Immature natural killer cell (primary cell): ENCODE measurements at regions not wholly inside any gene's neighbourhood (a gene's known extent, or its start where the extent isn't known, plus 50 kb on each side); places are given as distances from the start of the nearest gene placed in this dataset.

Source experiments
- DNase-seq, 3 donors: peaks; one replicate each; pipeline ENCODE4 v3.0.0; 2022; ENCODE audit warnings: mixed read lengths in 1 of 3
- H3K27ac Mint-ChIP-seq, 6 donors: one replicate each; pipeline ENCODE4 v1.8.0; 2020; ENCODE audit warnings: mixed read lengths in 6 of 6, mild to moderate bottlenecking in 5 of 6, inconsistent platforms in 4 of 6, moderate library complexity in 3 of 6
- H3K27me3 Mint-ChIP-seq, 3 donors: one replicate each; pipeline ENCODE4 v1.8.0; 2020 to 2021; ENCODE audit warnings: low read depth in 3 of 3, mild to moderate bottlenecking in 3 of 3, mixed read lengths in 3 of 3, moderate library complexity in 3 of 3, inconsistent platforms in 1 of 3
- H3K36me3 Mint-ChIP-seq, 3 donors: one replicate each; pipeline ENCODE4 v1.8.0; 2020; ENCODE audit warnings: mixed read lengths in 3 of 3, inconsistent platforms in 2 of 3, mild to moderate bottlenecking in 2 of 3
- H3K4me1 Mint-ChIP-seq, 2 donors: one replicate each; pipeline ENCODE4 v1.8.0; 2020; ENCODE audit warnings: inconsistent platforms in 2 of 2, mild to moderate bottlenecking in 2 of 2, mixed read lengths in 2 of 2, moderate library complexity in 1 of 2
- H3K4me3 Mint-ChIP-seq, 5 donors: one replicate each; pipeline ENCODE4 v1.8.0; 2020; ENCODE audit warnings: mild to moderate bottlenecking in 5 of 5, mixed read lengths in 5 of 5, inconsistent platforms in 3 of 5, moderate library complexity in 3 of 5
- H3K9me3 Mint-ChIP-seq, 6 donors: one replicate each; pipeline ENCODE4 v1.8.0; 2020; ENCODE audit warnings: mild to moderate bottlenecking in 6 of 6, mixed read lengths in 6 of 6, inconsistent platforms in 4 of 6, moderate library complexity in 3 of 6

- H3K9me3 Mint-ChIP-seq = peaks cover 9 to 41% (median 18%) of the 10 kb centered on the region in 6 donors
- peaks cover 0 to 2% (median 0%) of the 10 kb centered on the region in 3 donors for H3K27me3 Mint-ChIP-seq
- H3K4me1 Mint-ChIP-seq = no peaks in the 10 kb centered on the region
- peaks cover 0 to 6% (median 0%) of the 10 kb centered on the region in 3 donors for H3K36me3 Mint-ChIP-seq
- H3K27ac Mint-ChIP-seq = no peak overlapping the region
- DNase-seq = no peak
- H3K4me3 Mint-ChIP-seq = no peak overlapping the region
Observed at GRCh38 chr4:96895826-96896225, 1055.9 kb downstream of the PDHA2 start.

GRCh38 chr4:96912716-96913115, 1072.8 kb downstream of the PDHA2 start:
- Mint-ChIP-seq H3K27me3 (peaks cover 0 to 4% (median 0%) of the 10 kb centered on the region in 3 donors), H3K9me3 (peaks cover 4 to 30% (median 14%) of the 10 kb centered on the region in 6 donors), H3K4me3 (no peak overlapping the region), H3K4me1 (no peaks in the 10 kb centered on the region), H3K36me3 (no peaks in the 10 kb centered on the region), H3K27ac (no peak overlapping the region)
- DNase-seq = no peak

- H3K36me3 Mint-ChIP-seq = no peaks in the 10 kb centered on the region
- peaks cover 4 to 31% (median 13%) of the 10 kb centered on the region in 6 donors for H3K9me3 Mint-ChIP-seq
- peaks cover 0 to 4% (median 0%) of the 10 kb centered on the region in 3 donors for H3K27me3 Mint-ChIP-seq
- no peak overlapping the region for H3K4me3 Mint-ChIP-seq
- no peak for DNase-seq
- H3K27ac Mint-ChIP-seq = no peak overlapping the region
- no peaks in the 10 kb centered on the region for H3K4me1 Mint-ChIP-seq
Observed at GRCh38 chr4:96913441-96914080, 1073.7 kb downstream of the PDHA2 start.

- peaks cover 8 to 27% (median 18%) of the 10 kb centered on the region in 6 donors for H3K9me3 Mint-ChIP-seq
- H3K36me3 Mint-ChIP-seq = no peaks in the 10 kb centered on the region
- no peaks in the 10 kb centered on the region for H3K4me1 Mint-ChIP-seq
- H3K27me3 Mint-ChIP-seq = peaks cover 0 to 4% (median 0%) of the 10 kb centered on the region in 3 donors
- no peak overlapping the region for H3K27ac Mint-ChIP-seq
- DNase-seq = no peak
- no peak overlapping the region for H3K4me3 Mint-ChIP-seq
Observed at GRCh38 chr4:96916711-96917110, 1076.8 kb downstream of the PDHA2 start.

GRCh38 chr4:96936886-96937285, 1097.0 kb downstream of the PDHA2 start:
- no peaks in the 10 kb centered on the region for H3K4me1 Mint-ChIP-seq
- H3K4me3 Mint-ChIP-seq = no peak overlapping the region
- no peaks in the 10 kb centered on the region for H3K27me3 Mint-ChIP-seq
- no peaks in the 10 kb centered on the region for H3K36me3 Mint-ChIP-seq
- H3K27ac Mint-ChIP-seq = no peak overlapping the region
- no peak for DNase-seq
- peaks cover 4 to 45% (median 15%) of the 10 kb centered on the region in 6 donors for H3K9me3 Mint-ChIP-seq

GRCh38 chr4:96946552-96946951, 1106.7 kb downstream of the PDHA2 start:
- no peaks in the 10 kb centered on the region for H3K36me3 Mint-ChIP-seq

GRCh38 chr4:96952610-96953009, 1112.7 kb downstream of the PDHA2 start:
- Mint-ChIP-seq H3K9me3 (peaks cover 3 to 38% (median 13%) of the 10 kb centered on the region in 6 donors), H3K4me3 (no peak overlapping the region), H3K4me1 (no peaks in the 10 kb centered on the region), H3K36me3 (no peaks in the 10 kb centered on the region), H3K27me3 (peaks cover 0 to 3% (median 0%) of the 10 kb centered on the region in 3 donors), H3K27ac (no peak overlapping the region)
- DNase-seq = no peak

More at GRCh38 chr4:96946552-96946951, 1106.7 kb downstream of the PDHA2 start:
- Mint-ChIP-seq H3K4me3 (no peak overlapping the region), H3K27ac (no peak overlapping the region), H3K27me3 (peaks cover 0 to 2% (median 0%) of the 10 kb centered on the region in 3 donors), H3K9me3 (peaks cover 12 to 59% (median 21%) of the 10 kb centered on the region in 6 donors), H3K4me1 (no peaks in the 10 kb centered on the region)
- no peak for DNase-seq

GRCh38 chr4:96955226-96955625, 1115.3 kb downstream of the PDHA2 start:
- H3K9me3 Mint-ChIP-seq = peaks cover 0 to 25% (median 10%) of the 10 kb centered on the region in 6 donors
- H3K36me3 Mint-ChIP-seq = no peaks in the 10 kb centered on the region

GRCh38 chr4:96955691-96956090, 1115.8 kb downstream of the PDHA2 start:
- Mint-ChIP-seq H3K27ac (no peak overlapping the region), H3K4me1 (no peaks in the 10 kb centered on the region), H3K27me3 (peaks cover 0 to 1% (median 0%) of the 10 kb centered on the region in 3 donors), H3K36me3 (no peaks in the 10 kb centered on the region), H3K9me3 (peaks cover 0 to 22% (median 8%) of the 10 kb centered on the region in 6 donors), H3K4me3 (no peak overlapping the region)
- DNase-seq = no peak

More at GRCh38 chr4:96955226-96955625, 1115.3 kb downstream of the PDHA2 start:
- Mint-ChIP-seq H3K4me3 (no peak overlapping the region), H3K4me1 (no peaks in the 10 kb centered on the region), H3K27ac (no peak overlapping the region), H3K27me3 (peaks cover 0 to 1% (median 0%) of the 10 kb centered on the region in 3 donors)
- DNase-seq = no peak

GRCh38 chr4:96969455-96969854, 1129.6 kb downstream of the PDHA2 start:
- H3K27ac Mint-ChIP-seq = no peak overlapping the region
- H3K9me3 Mint-ChIP-seq = peaks cover 4 to 41% (median 24%) of the 10 kb centered on the region in 6 donors
- no peaks in the 10 kb centered on the region for H3K4me1 Mint-ChIP-seq
- H3K27me3 Mint-ChIP-seq = no peaks in the 10 kb centered on the region
- no peak overlapping the region for H3K4me3 Mint-ChIP-seq
- DNase-seq = no peak
- peaks cover 0 to 2% (median 0%) of the 10 kb centered on the region in 3 donors for H3K36me3 Mint-ChIP-seq

- no peak overlapping the region for H3K4me3 Mint-ChIP-seq
- H3K27ac Mint-ChIP-seq = no peak overlapping the region
- no peak for DNase-seq
- peaks cover 0 to 2% (median 0%) of the 10 kb centered on the region in 3 donors for H3K36me3 Mint-ChIP-seq
- H3K4me1 Mint-ChIP-seq = no peaks in the 10 kb centered on the region
- H3K27me3 Mint-ChIP-seq = no peaks in the 10 kb centered on the region
- peaks cover 3 to 37% (median 10%) of the 10 kb centered on the region in 6 donors for H3K9me3 Mint-ChIP-seq
Observed at GRCh38 chr4:96972920-96973319, 1133.0 kb downstream of the PDHA2 start.

- no peak overlapping the region for H3K27ac Mint-ChIP-seq
- H3K36me3 Mint-ChIP-seq = no peaks in the 10 kb centered on the region
- no peaks in the 10 kb centered on the region for H3K27me3 Mint-ChIP-seq
- no peak for DNase-seq
- peaks cover 2 to 42% (median 7%) of the 10 kb centered on the region in 6 donors for H3K9me3 Mint-ChIP-seq
- H3K4me1 Mint-ChIP-seq = no peaks in the 10 kb centered on the region
- no peak overlapping the region for H3K4me3 Mint-ChIP-seq
Observed at GRCh38 chr4:96974295-96974694, 1134.4 kb downstream of the PDHA2 start.

- Mint-ChIP-seq H3K4me1 (no peaks in the 10 kb centered on the region), H3K4me3 (no peak overlapping the region), H3K27me3 (no peaks in the 10 kb centered on the region), H3K27ac (no peak overlapping the region), H3K9me3 (peaks cover 5 to 28% (median 11%) of the 10 kb centered on the region in 6 donors), H3K36me3 (no peaks in the 10 kb centered on the region)
- DNase-seq = no peak
Observed at GRCh38 chr4:96983830-96984229, 1143.9 kb downstream of the PDHA2 start.

- H3K36me3 Mint-ChIP-seq = no peaks in the 10 kb centered on the region
- no peak overlapping the region for H3K4me3 Mint-ChIP-seq
- no peak overlapping the region for H3K27ac Mint-ChIP-seq
- peaks cover 2 to 34% (median 18%) of the 10 kb centered on the region in 6 donors for H3K9me3 Mint-ChIP-seq
- no peaks in the 10 kb centered on the region for H3K4me1 Mint-ChIP-seq
- H3K27me3 Mint-ChIP-seq = no peaks in the 10 kb centered on the region
- DNase-seq = no peak
Observed at GRCh38 chr4:96986816-96987215, 1146.9 kb downstream of the PDHA2 start.

GRCh38 chr4:96991083-96991482, 1151.2 kb downstream of the PDHA2 start:
- H3K4me1 Mint-ChIP-seq = no peaks in the 10 kb centered on the region
- no peak overlapping the region for H3K4me3 Mint-ChIP-seq
- no peaks in the 10 kb centered on the region for H3K36me3 Mint-ChIP-seq
- no peak overlapping the region for H3K27ac Mint-ChIP-seq
- DNase-seq = no peak
- H3K9me3 Mint-ChIP-seq = peaks cover 6 to 44% (median 19%) of the 10 kb centered on the region in 6 donors
- no peaks in the 10 kb centered on the region for H3K27me3 Mint-ChIP-seq
